ENCODE measurements at regions not wholly inside any gene's neighbourhood (a gene's known extent, or its start where the extent isn't known, plus 50 kb on each side); places are given as distances from the start of the nearest gene placed in this dataset.

DNA sequence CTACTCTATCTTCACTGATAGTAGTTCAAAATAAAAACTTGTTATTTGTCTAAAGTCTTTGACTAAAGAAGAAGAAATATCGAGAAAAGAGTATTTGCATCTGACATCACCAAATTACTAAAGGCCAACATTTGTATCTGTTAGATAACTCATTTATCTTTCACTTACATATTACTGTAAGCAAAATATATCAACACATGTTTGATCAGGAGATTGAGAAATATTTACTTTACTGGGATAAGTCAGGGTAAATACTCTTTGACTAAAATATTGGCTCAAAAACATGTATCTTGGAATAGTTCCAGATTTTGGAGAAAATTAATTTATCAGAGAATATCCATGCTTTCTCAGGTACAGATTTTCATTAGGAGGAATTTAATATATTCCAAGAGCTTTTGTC, 306.0 kb downstream of the TENT5A start:
- Histone ChIP-seq H2AFZ (ENCODE audit: low read depth) (no peak overlapping the region), H3K27ac (no peak overlapping the region), H3K79me2 (ENCODE audit: insufficient read depth, low read depth) (no peaks in the 10 kb centered on the region), H3K9ac (no peak overlapping the region), H3K27me3 (ENCODE audit: insufficient read depth, low read depth) (no peaks in the 10 kb centered on the region), H3K4me3 (IDR thresholded peaks at IDR 0.05; ENCODE audit: insufficient read depth, low read depth, low read length) (no peak overlapping the region), H3K4me1 (ENCODE audit: low read depth, poor library complexity, severe bottlenecking) (peaks cover 6% of the 10 kb centered on the region), H3K36me3 (ENCODE audit: insufficient read depth) (no peaks in the 10 kb centered on the region), H4K20me1 (ENCODE audit: insufficient read depth) (no peaks in the 10 kb centered on the region), H3K4me2 (no peak overlapping the region)
- TF ChIP-seq, protein P1, sequence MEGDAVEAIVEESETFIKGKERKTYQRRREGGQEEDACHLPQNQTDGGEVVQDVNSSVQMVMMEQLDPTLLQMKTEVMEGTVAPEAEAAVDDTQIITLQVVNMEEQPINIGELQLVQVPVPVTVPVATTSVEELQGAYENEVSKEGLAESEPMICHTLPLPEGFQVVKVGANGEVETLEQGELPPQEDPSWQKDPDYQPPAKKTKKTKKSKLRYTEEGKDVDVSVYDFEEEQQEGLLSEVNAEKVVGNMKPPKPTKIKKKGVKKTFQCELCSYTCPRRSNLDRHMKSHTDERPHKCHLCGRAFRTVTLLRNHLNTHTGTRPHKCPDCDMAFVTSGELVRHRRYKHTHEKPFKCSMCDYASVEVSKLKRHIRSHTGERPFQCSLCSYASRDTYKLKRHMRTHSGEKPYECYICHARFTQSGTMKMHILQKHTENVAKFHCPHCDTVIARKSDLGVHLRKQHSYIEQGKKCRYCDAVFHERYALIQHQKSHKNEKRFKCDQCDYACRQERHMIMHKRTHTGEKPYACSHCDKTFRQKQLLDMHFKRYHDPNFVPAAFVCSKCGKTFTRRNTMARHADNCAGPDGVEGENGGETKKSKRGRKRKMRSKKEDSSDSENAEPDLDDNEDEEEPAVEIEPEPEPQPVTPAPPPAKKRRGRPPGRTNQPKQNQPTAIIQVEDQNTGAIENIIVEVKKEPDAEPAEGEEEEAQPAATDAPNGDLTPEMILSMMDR (conservative IDR thresholded peaks at IDR 0.05; ENCODE audit: low read depth, low read length): no peak

DNA sequence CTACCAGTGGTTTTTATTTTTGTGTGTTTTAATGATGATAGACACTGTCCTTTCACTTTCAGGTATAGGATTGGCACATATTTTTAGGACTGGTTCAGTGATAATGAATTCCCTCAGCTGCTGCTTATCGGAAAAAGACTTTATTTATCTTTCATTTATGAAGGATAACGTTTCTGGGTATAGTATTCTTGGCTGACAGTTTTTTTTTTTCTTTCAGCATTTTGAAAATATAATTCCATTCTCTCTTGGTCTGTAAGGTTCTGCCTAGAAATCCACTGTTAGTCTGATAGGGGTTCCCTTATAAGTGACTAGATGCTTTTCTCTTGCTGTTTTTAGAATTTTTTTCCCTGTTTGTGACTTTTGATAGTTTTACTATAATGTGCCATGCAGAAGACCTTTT, 313.1 kb downstream of the TENT5A start:
- H3K4me1 ChIP-seq (ENCODE audit: low read depth, poor library complexity, severe bottlenecking): no peaks in the 10 kb centered on the region
- TF ChIP-seq, protein P1 (conservative IDR thresholded peaks at IDR 0.05; ENCODE audit: low read depth, low read length): no peak

DNA sequence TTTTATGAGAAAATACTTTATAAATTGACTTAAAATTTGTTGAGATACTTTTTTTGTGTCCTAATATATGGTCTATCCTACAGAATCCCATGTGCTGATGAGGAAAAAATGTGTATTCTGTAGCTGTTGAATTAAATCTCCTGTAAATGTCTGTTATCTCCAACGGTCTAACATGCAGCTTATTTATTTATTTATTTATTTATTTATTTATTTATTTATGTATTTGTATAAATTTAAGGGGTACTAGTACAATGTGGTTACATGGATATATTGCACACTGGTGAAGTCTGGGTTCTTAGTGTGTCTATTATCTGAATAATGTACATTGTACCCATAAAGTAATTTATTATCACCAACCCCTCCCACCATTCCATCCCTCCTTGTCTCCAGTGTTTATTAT, 315.5 kb downstream of the TENT5A start:
- no peaks in the 10 kb centered on the region for H3K27me3 ChIP-seq (ENCODE audit: insufficient read depth, low read depth)
- no peak overlapping the region for H3K4me3 ChIP-seq (IDR thresholded peaks at IDR 0.05; ENCODE audit: insufficient read depth, low read depth, low read length)
- TF ChIP-seq, protein P1 (conservative IDR thresholded peaks at IDR 0.05; ENCODE audit: low read depth, low read length): no peak
- no peak overlapping the region for H2AFZ ChIP-seq (ENCODE audit: low read depth)
- H3K27ac ChIP-seq: no peak overlapping the region
- no peaks in the 10 kb centered on the region for H3K4me1 ChIP-seq (ENCODE audit: low read depth, poor library complexity, severe bottlenecking)
- H3K79me2 ChIP-seq (ENCODE audit: insufficient read depth, low read depth): no peaks in the 10 kb centered on the region
- H3K4me2 ChIP-seq: no peak overlapping the region
- no peaks in the 10 kb centered on the region for H3K36me3 ChIP-seq (ENCODE audit: insufficient read depth)
- H4K20me1 ChIP-seq (ENCODE audit: insufficient read depth): no peaks in the 10 kb centered on the region
- H3K9ac ChIP-seq: no peak overlapping the region

More for the DNA sequence above, 313.1 kb downstream of the TENT5A start:
- Histone ChIP-seq H3K9ac (no peak overlapping the region), H3K79me2 (ENCODE audit: insufficient read depth, low read depth) (no peaks in the 10 kb centered on the region), H2AFZ (ENCODE audit: low read depth) (no peak overlapping the region), H4K20me1 (ENCODE audit: insufficient read depth) (no peaks in the 10 kb centered on the region), H3K4me2 (no peak overlapping the region), H3K36me3 (ENCODE audit: insufficient read depth) (no peaks in the 10 kb centered on the region), H3K4me3 (IDR thresholded peaks at IDR 0.05; ENCODE audit: insufficient read depth, low read depth, low read length) (no peak overlapping the region), H3K27me3 (ENCODE audit: insufficient read depth, low read depth) (no peaks in the 10 kb centered on the region), H3K27ac (no peak overlapping the region)

DNA sequence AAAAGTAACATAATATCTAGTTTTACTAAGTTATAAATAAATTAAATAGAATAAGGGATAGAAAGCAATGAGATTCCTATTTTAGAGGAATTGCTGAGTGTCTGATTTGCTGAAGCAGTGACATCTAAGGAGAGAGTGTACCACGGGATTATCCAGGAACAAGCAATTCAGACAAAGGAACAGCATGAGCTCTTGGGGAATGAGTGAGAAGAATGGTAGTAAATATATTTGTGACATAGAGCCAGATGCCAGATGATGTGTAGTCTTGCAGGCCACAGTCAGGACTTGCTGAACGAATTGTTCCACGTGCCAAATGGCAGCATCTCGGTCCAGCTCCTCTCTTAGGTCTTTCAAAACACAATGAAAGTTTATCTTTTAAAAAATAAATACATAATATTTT, 339.2 kb downstream of the TENT5A start:
- Histone ChIP-seq H3K4me3 (IDR thresholded peaks at IDR 0.05; ENCODE audit: insufficient read depth, low read depth, low read length) (no peak overlapping the region), H3K27me3 (ENCODE audit: insufficient read depth, low read depth) (no peaks in the 10 kb centered on the region), H3K27ac (no peak overlapping the region), H3K9ac (no peak overlapping the region), H3K4me1 (ENCODE audit: low read depth, poor library complexity, severe bottlenecking) (no peaks in the 10 kb centered on the region), H4K20me1 (ENCODE audit: insufficient read depth) (no peaks in the 10 kb centered on the region), H3K36me3 (ENCODE audit: insufficient read depth) (no peaks in the 10 kb centered on the region), H2AFZ (ENCODE audit: low read depth) (no peak overlapping the region), H3K79me2 (ENCODE audit: insufficient read depth, low read depth) (no peaks in the 10 kb centered on the region), H3K4me2 (no peak overlapping the region)
- TF ChIP-seq, protein P1 (conservative IDR thresholded peaks at IDR 0.05; ENCODE audit: low read depth, low read length): no peak
